Aorta (tissue), 5 donors: ENCODE measurements at regions not wholly inside any gene's neighbourhood (a gene's known extent, or its start where the extent isn't known, plus 50 kb on each side); places are given as distances from the start of the nearest gene placed in this dataset.
A peak's percentile ranks its signal among the peaks of the same experiment; 100 is the strongest.
"Not testable (repeated sequence)": the region's sequence is repeated elsewhere in the genome, so short reads cannot be mapped to it uniquely, and the experiment has no call there.

Experiments used
- ATAC-seq: fragments of 200-7000 bp; cut with Tn5 transposase; one replicate; pipeline ENCODE4 v1.9.1; 2022; ENCODE audit warnings: moderate library complexity; ENCODE audit not compliant: low FRiP score
- DNase-seq, 2 donors: peaks; one replicate each; pipeline ENCODE4 v3.0.0-alpha.2; 2020
- H3K27ac ChIP-seq, 2 donors: one replicate each; pipeline ENCODE4 v1.5.1; 2013; ENCODE audit warnings: low read length in 2 of 2, mild to moderate bottlenecking in 2 of 2, moderate library complexity in 2 of 2, control low read depth in 1 of 2, inconsistent platforms in 1 of 2, low read depth in 1 of 2
- H3K27me3 ChIP-seq, 2 donors: one replicate each; pipeline ENCODE4 v1.6.1; 2013; ENCODE audit warnings: control low read depth in 1 of 2, low read length in 1 of 2, mild to moderate bottlenecking in 1 of 2, moderate library complexity in 1 of 2; ENCODE audit not compliant: insufficient read depth in 2 of 2, control insufficient read depth in 1 of 2
- H3K36me3 ChIP-seq, 2 donors: one replicate each; pipeline ENCODE4 v1.6.1; 2013; ENCODE audit warnings: control low read depth in 1 of 2, low read length in 1 of 2, mild to moderate bottlenecking in 1 of 2; ENCODE audit not compliant: insufficient read depth in 2 of 2, control insufficient read depth in 1 of 2
- H3K4me1 ChIP-seq, 2 donors: one replicate each; pipeline ENCODE4 v1.6.1; 2013; ENCODE audit warnings: low read length in 2 of 2, control low read depth in 1 of 2, mild to moderate bottlenecking in 1 of 2, moderate library complexity in 1 of 2; ENCODE audit not compliant: insufficient read depth in 2 of 2, control insufficient read depth in 1 of 2
- H3K4me3 ChIP-seq, 2 donors: one replicate each; pipeline ENCODE4 v1.5.1; 2013; ENCODE audit warnings: low read length in 2 of 2, control low read depth in 1 of 2, mild to moderate bottlenecking in 1 of 2
- H3K9me3 ChIP-seq: one replicate; pipeline ENCODE4 v1.6.1; 2013; ENCODE audit warnings: mild to moderate bottlenecking, low read length; ENCODE audit not compliant: control insufficient read depth
- WGBS, 2 donors: extraction: QIAGEN DNeasy Blood & Tissue Kit; methylation state at CpG; one replicate each; pipeline ENCODE4 v1.1.7; 2013; 5-methylcytosine and 5-hydroxymethylcytosine counted together
- intact Hi-C, 2 donors: fragments of 100-400 bp; cut with DNase I; formaldehyde crosslinking; loops; one replicate each; pipeline versions ENCODE4 v1.14.2 to v1.15.0; 2022
- donor health status: healthy with polysubstance abuse.
- donor health status: Bipolar disorder and iron deficiency.
- donor health status: DM: no; HTN: no; CAD: no.
- donor health status: DM: no; HTN: no; CAD: no.
- donor health status: DM: yes; HTN: yes; CAD: no.

DNA sequence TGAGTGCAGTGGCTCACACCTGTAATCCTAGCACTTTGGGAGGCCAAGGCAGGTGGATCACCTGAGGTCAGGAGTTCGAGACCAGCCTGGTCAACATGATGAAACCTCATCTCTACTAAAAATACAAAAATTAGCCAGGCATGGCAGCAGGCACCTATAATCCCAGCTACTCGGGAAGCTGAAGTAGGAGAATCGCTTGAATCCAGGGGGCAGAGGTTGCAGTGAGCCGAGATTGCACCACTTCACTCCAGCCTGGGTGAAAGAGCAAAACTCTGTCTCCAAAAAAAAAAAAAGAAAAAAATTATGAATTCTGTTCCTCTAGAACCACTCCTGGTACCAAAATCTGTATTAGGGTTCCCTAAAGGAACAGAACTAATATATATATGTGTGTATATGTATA, 161.2 kb downstream of the CYP26A1 start:
- intact Hi-C loops, H3K27me3 ChIP-seq, DNase-seq, H3K4me1 ChIP-seq, H3K9me3 ChIP-seq, H3K4me3 ChIP-seq, H3K27ac ChIP-seq, H3K36me3 ChIP-seq, ATAC-seq: not testable (repeated sequence)
- 96 to 98% methylated on average over 4 of the region's 4 CpGs for WGBS, 2 donors

DNA sequence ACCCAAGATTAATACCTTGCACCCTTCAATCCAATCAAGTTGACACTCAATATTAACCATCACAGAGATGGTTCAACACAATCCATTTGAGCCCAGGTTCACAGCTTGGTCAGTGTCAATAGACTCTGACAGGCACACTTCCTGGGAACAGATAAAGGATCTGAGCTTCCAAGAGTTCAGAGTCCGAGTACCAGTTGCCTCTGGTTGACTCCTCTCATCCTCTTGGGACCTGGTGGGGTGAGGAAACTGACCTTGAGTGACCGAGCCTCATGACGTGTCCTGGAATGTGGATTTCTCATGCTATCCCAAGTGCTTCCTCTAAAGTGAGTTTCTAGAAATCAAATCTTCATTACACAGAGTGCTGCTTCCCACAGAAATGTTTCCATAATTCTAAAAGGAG, 162.0 kb downstream of the CYP26A1 start:
- no peaks in the 10 kb centered on the region for H3K27me3 ChIP-seq
- DNase-seq (no peak), ATAC-seq (no peak)
- no peak overlapping the region for H3K4me3 ChIP-seq
- H3K4me1 ChIP-seq = peaks cover 3% of the 10 kb centered on the region in 2 donors
- intact Hi-C loops = no loop called here
- H3K36me3 ChIP-seq = no peaks in the 10 kb centered on the region
- no peak overlapping the region for H3K27ac ChIP-seq
- no peaks in the 10 kb centered on the region for H3K9me3 ChIP-seq
- WGBS, 2 donors = 22% methylated on average over 3 of the region's 3 CpGs

DNA sequence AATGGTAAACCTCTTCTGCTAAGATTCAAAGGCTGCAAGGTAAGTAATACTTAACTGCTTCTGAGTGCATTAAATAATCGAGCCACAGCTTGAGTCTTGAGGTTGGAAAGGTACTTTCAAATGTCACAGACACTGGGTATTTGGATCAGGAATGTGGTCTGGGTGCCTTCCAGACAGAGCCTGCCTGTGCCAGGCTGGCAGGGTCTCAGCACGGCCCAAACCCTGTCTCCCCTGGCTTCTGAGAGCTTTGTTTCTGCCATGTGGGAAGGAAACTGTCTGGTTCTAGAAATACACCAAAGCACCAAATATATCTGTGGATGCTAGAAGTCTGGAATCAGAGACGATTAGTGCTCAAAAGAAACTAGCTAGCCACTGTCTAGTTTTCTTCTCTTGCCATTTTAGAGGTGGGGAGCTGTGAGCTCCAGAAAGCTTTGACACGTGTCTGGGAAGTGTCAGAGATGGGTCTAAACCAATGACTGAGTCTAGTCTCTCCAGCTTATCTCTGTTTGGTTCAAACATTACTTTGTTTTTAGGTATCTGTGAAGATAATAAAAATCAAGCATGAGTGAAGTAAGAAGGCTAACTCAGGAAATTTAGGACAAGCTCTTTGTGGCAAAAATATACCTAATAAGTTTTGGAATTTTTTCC, 162.8 kb downstream of the CYP26A1 start:
- Histone ChIP-seq H3K4me1 (peaks cover 3% of the 10 kb centered on the region in 2 donors), H3K36me3 (no peaks in the 10 kb centered on the region), H3K9me3 (no peaks in the 10 kb centered on the region), H3K4me3 (no peak overlapping the region), H3K27ac (peak overlapping the region in 1 of 2 donors; percentile 25), H3K27me3 (no peaks in the 10 kb centered on the region)
- intact Hi-C loops = no loop called here
- WGBS, 2 donors = 6 to 11% methylated on average over 4 of the region's 4 CpGs
- DNase-seq (no peak), ATAC-seq (no peak)

DNA sequence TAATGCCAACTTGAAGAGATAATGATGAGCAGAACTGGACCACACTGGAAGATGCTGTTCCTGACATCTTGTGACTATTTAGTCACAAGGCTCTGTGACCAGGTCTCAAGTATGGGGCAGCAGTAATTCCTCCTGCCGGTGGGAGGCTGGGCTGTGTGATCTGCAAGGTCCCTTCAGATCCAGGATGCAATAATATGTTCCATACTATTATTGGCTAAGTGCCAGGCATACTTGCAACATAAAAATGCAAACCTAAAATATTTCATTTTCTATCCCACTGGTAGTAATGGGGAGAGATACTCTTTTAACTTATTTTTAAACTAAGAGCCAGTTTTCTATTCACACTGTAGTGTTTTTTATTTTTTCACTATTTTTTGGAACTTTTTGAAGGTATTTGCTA, 171.5 kb downstream of the CYP26A1 start:
- intact Hi-C loops = no loop called here
- 15 to 32% methylated on average over 1 of the region's 1 CpG for WGBS, 2 donors
- ATAC-seq = no peak
- no peaks in the 10 kb centered on the region for H3K36me3 ChIP-seq
- no peak overlapping the region for H3K27ac ChIP-seq
- H3K4me3 ChIP-seq = no peak overlapping the region
- no peaks in the 10 kb centered on the region for H3K27me3 ChIP-seq
- no peak for DNase-seq
- no peaks in the 10 kb centered on the region for H3K9me3 ChIP-seq
- no peaks in the 10 kb centered on the region for H3K4me1 ChIP-seq

DNA sequence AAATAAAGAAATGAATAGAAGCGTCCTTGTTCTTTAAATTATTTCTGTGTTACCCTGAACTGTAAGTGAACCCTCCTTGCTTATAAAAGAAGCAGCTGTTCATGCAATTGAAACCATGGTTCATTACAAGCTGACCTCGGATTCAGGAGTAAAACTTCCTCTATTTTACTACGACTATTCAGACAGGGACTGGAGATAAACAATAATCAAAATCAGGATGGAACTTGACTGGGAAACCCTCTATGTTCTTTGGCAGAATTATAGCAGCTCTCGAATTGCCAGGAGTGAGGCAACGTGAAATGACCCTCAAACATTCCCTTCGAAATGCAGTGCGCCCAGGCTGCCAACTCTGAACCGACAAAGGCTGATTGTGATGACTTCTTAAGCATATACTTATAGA, 172.1 kb downstream of the CYP26A1 start:
- H3K4me1 ChIP-seq = no peaks in the 10 kb centered on the region
- H3K27ac ChIP-seq = no peak overlapping the region
- intact Hi-C loops = no loop called here

DNA sequence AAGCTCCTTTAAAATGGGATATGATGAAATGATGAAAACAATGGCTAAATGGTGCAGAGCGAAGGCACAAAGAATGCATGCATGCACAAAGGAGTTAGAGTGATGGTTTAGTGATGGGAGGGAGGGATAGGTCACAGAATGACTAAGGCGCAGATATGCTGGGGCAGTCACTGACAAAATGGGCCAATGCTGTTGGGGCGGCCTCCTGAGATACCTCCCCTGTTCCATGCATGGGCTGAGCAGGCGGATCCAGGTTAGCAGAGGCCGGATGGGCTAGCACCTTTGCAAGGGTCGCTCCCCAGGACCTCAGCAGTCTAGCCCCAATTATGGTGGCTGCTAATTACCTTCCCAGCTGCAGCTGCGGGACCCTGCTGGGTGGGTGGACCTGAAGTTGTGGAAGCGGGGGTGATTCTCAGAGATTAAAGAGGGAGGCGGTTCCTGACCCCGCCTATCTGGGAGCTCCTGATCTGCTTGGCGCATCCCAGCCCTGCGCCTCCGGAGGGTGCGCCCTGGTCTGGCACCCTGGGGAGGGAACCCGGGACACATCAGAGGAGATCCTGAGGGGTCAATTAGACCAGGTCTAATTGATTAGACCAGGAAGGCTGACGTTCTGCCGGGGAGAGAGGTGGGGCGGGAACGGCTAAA, 175.0 kb downstream of the CYP26A1 start:
- no peak overlapping the region for H3K4me3 ChIP-seq
- no peaks in the 10 kb centered on the region for H3K4me1 ChIP-seq
- no peaks in the 10 kb centered on the region for H3K36me3 ChIP-seq
- no peaks in the 10 kb centered on the region for H3K9me3 ChIP-seq
- H3K27me3 ChIP-seq = no peaks in the 10 kb centered on the region
- ATAC-seq (no peak), DNase-seq (no peak)
- intact Hi-C loops = no loop called here
- H3K27ac ChIP-seq = no peak overlapping the region
- 72 to 73% methylated on average over 19 of the region's 19 CpGs for WGBS, 2 donors

More for the DNA sequence above, 172.1 kb downstream of the CYP26A1 start:
- H3K4me3 ChIP-seq = no peak overlapping the region
- DNase-seq (no peak), ATAC-seq (no peak)
- no peaks in the 10 kb centered on the region for H3K36me3 ChIP-seq
- no peaks in the 10 kb centered on the region for H3K9me3 ChIP-seq
- H3K27me3 ChIP-seq = no peaks in the 10 kb centered on the region
- 13 to 14% methylated on average over 8 of the region's 8 CpGs for WGBS, 2 donors

DNA sequence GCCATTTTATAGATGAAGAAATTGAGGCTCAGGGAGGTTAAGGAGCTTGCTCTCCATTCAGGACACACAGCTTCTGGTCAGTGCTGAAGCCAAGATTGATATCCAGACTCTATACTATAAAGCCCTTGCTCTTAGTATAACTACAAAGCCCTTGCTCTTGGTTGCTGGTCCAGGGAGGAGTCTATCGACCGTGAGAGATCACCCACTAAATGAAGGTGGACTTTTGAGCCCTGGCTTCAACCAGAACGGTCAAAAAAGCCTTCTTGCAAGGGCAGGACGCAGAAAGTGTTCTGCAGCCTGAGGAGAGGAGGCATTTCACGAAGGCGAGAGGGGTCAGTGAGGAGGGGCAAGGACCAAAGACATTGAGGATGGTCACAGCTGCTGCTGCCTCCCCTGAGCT, 176.3 kb downstream of the CYP26A1 start:
- DNase-seq (no peak), ATAC-seq (no peak)
- H3K27ac ChIP-seq = no peak overlapping the region
- H3K9me3 ChIP-seq = no peaks in the 10 kb centered on the region
- 79 to 83% methylated on average over 6 of the region's 6 CpGs for WGBS, 2 donors
- no peaks in the 10 kb centered on the region for H3K27me3 ChIP-seq
- H3K4me1 ChIP-seq = no peaks in the 10 kb centered on the region
- intact Hi-C loops = no loop called here
- H3K36me3 ChIP-seq = no peaks in the 10 kb centered on the region
- no peak overlapping the region for H3K4me3 ChIP-seq

DNA sequence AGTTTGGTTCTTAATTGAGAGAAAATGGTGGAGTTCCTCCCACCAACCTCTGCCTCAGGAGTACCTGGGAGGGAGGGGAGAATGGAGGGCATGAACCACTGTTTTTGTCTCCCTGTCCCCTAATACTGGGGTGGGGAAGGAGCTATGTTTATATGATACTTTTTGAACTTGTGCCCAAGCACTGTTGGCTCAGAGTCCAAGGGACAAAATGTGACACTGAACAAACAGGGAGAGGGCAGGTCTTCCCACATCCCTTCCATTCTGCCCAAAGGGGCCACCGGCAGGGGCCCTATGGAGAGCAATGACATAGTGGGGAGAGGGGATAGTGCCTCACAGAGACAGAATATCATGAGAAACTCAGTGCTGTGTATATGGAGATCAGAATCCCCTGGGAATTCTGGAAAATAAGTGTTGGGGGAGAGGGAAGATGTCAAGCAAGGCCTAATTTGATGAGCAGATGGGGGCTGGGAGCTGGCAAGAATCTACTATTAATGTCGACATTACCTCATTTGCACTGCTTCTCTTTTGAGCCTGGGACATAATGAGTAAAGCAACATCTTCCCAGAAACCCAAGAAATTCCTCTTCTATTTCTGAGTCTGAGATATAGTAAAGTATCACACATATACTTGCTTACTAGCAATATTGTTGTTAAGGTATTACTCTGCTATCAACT, 180.6 kb downstream of the CYP26A1 start:
- H3K9me3 ChIP-seq = no peaks in the 10 kb centered on the region
- no peak for DNase-seq
- ATAC-seq = no peak
- H3K4me1 ChIP-seq = no peaks in the 10 kb centered on the region
- 72 to 81% methylated on average over 2 of the region's 2 CpGs for WGBS, 2 donors
- H3K36me3 ChIP-seq = no peaks in the 10 kb centered on the region
- H3K27ac ChIP-seq = no peak overlapping the region
- no peaks in the 10 kb centered on the region for H3K27me3 ChIP-seq
- H3K4me3 ChIP-seq = no peak overlapping the region
- intact Hi-C loops = no loop called here

DNA sequence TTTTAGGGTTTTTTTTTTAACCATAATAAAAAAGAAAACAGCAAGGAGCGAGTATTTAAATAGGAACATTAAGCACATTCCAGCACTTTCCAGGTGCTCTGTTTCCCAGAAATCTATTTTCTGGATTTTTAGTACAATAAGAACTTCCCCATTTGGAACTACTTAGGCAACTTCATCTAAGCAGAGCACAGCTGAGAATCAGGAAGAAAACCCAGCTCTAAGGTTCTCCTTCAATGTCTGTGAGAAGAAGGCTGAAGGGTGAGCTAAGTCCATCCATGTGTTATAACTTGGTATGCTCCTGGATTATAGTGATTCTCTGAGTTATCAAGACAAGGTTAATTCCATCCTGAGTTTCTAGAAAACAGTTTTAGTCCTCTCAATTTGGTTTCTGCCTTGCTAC, 181.9 kb downstream of the CYP26A1 start:
- no peak overlapping the region for H3K4me3 ChIP-seq
- DNase-seq (no peak), ATAC-seq (no peak)
- H3K27ac ChIP-seq = no peak overlapping the region
- WGBS, 2 donors = 84 to 86% methylated on average over 1 of the region's 1 CpG
- H3K36me3 ChIP-seq = no peaks in the 10 kb centered on the region
- H3K4me1 ChIP-seq = no peaks in the 10 kb centered on the region
- intact Hi-C loops = no loop called here
- no peaks in the 10 kb centered on the region for H3K9me3 ChIP-seq
- no peaks in the 10 kb centered on the region for H3K27me3 ChIP-seq
